Endothelial cell of umbilical vein (primary cell): ENCODE measurements at regions not wholly inside any gene's neighbourhood (a gene's known extent, or its start where the extent isn't known, plus 50 kb on each side); places are given as distances from the start of the nearest gene placed in this dataset.

Source experiments
- CTCF ChIP-seq, 2 donors: IDR thresholded peaks; 1 replicate in 1 of 2; 2 replicates in 1 of 2; pipeline ENCODE4 v1.5.1; 2011; ENCODE audit warnings: low read length in 2 of 2, mild to moderate bottlenecking in 2 of 2, moderate library complexity in 2 of 2, control low read depth in 1 of 2, inconsistent platforms in 1 of 2, low read depth in 1 of 2; ENCODE audit not compliant: insufficient read depth in 1 of 2; ENCODE audit errors: extremely low read depth in 1 of 2
- EZH2 ChIP-seq: IDR thresholded peaks from 2 replicates; pipeline ENCODE4 v1.6.1; 2012; ENCODE audit warnings: borderline replicate concordance, low read depth, mild to moderate bottlenecking, moderate library complexity, low read length, inconsistent platforms; ENCODE audit not compliant: severe bottlenecking
- MAX ChIP-seq: IDR thresholded peaks from 2 replicates; pipeline ENCODE4 v1.6.1; 2011; ENCODE audit not compliant: insufficient read depth, insufficient read length
- POLR2A ChIP-seq: IDR thresholded peaks from 2 replicates; pipeline ENCODE4 v1.6.1; 2012; ENCODE audit warnings: low read depth, mild to moderate bottlenecking, control low read depth, low read length

- TF ChIP-seq CTCF (IDR thresholded peaks at IDR 0.05; ENCODE audit: extremely low read depth in 1 of 2, insufficient read depth in 1 of 2, low read depth in 1 of 2, low read length in 2 of 2), result no peak
- TF ChIP-seq POLR2A, result no peak
- no peak for TF ChIP-seq EZH2
- no peak for TF ChIP-seq MAX
These were observed 263.6 kb upstream of the AUTS2 start for GRCh38 chr7:69334701-69335100.
